Common myeloid progenitor, CD34-positive (primary cell): ENCODE measurements at regions not wholly inside any gene's neighbourhood (a gene's known extent, or its start where the extent isn't known, plus 50 kb on each side); places are given as distances from the start of the nearest gene placed in this dataset.

Source experiments
- CTCF ChIA-PET: fragments of 350-600 bp; sonication (Branson Sonifier 250); formaldehyde crosslinking; loops from one replicate; lab custom pipeline; 2021; ENCODE audit warnings: antibody characterized with exemption; lab: Charles Lee
- POLR2A ChIA-PET: fragments of 350-600 bp; sonication (Branson Sonifier 250); formaldehyde crosslinking; loops from one replicate; lab custom pipeline; 2021; ENCODE audit warnings: antibody characterized with exemption; lab: Charles Lee
- DNase-seq, 3 donors: peaks; one replicate each; pipeline versions ENCODE4 v3.0.0 to v3.0.0-alpha.2; 2013
- H3K27ac ChIP-seq, 2 experiments: 1 replicate in 1 of 2; 2 replicates in 1 of 2; pipeline ENCODE4 v1.7.0; 2013; ENCODE audit warnings: inconsistent platforms in 2 of 2, low read length in 2 of 2, mild to moderate bottlenecking in 2 of 2, low read depth in 1 of 2, moderate library complexity in 1 of 2; ENCODE audit not compliant: severe bottlenecking in 2 of 2, insufficient read depth in 1 of 2, poor library complexity in 1 of 2
- H3K27me3 ChIP-seq, 5 experiments: replicated peaks in 2 of 5; 1 replicate in 3 of 5; 2 replicates in 2 of 5; pipeline versions ENCODE4 v1.6.1 to v1.7.0; 2013; ENCODE audit warnings: low read length in 4 of 5, mild to moderate bottlenecking in 2 of 5, moderate library complexity in 2 of 5, inconsistent platforms in 1 of 5; ENCODE audit not compliant: insufficient read depth in 5 of 5, control insufficient read depth in 4 of 5
- H3K36me3 ChIP-seq, 4 experiments: 1 replicate in 2 of 4; 2 replicates in 2 of 4; pipeline versions ENCODE4 v1.6.1 to v1.7.0; 2013; ENCODE audit warnings: low read length in 3 of 4, control low read depth in 1 of 4, mild to moderate bottlenecking in 1 of 4; ENCODE audit not compliant: control insufficient read depth in 4 of 4, insufficient read depth in 4 of 4
- H3K4me1 ChIP-seq, 4 experiments: 1 replicate in 3 of 4; 2 replicates in 1 of 4; pipeline versions ENCODE4 v1.6.1 to v1.7.1; 2013; ENCODE audit warnings: low read length in 3 of 4, mild to moderate bottlenecking in 3 of 4, control low read depth in 1 of 4, inconsistent platforms in 1 of 4, moderate library complexity in 1 of 4; ENCODE audit not compliant: control insufficient read depth in 4 of 4, insufficient read depth in 4 of 4; ENCODE audit errors: control extremely low read depth in 1 of 4
- H3K4me3 ChIP-seq, 7 experiments: 1 replicate in 4 of 7; 2 replicates in 3 of 7; pipeline versions ENCODE4 v1.5.1 to v1.7.0; 2013; ENCODE audit warnings: mild to moderate bottlenecking in 7 of 7, low read length in 6 of 7, moderate library complexity in 6 of 7, inconsistent platforms in 2 of 7, low read depth in 2 of 7, control low read depth in 1 of 7; ENCODE audit not compliant: insufficient read depth in 4 of 7, control insufficient read depth in 1 of 7; ENCODE audit errors: extremely low read depth in 1 of 7
- H3K9me3 ChIP-seq, 5 experiments: 1 replicate in 4 of 5; 2 replicates in 1 of 5; pipeline versions ENCODE4 v1.6.1 to v1.7.1; 2013; ENCODE audit warnings: low read length in 4 of 5, mild to moderate bottlenecking in 2 of 5, inconsistent platforms in 1 of 5, low read depth in 1 of 5, moderate library complexity in 1 of 5; ENCODE audit not compliant: control insufficient read depth in 4 of 5, insufficient read depth in 2 of 5; ENCODE audit errors: control extremely low read depth in 1 of 5
- WGBS: methylation state at CpG from one replicate; pipeline ENCODE4 v1.1.5; 2013; ENCODE audit not compliant: insufficient coverage; 5-methylcytosine and 5-hydroxymethylcytosine counted together

- H3K4me3 ChIP-seq, result no peak overlapping the region
- H3K27ac ChIP-seq, result no peak overlapping the region
- peaks cover 0 to 2% (median 0%) of the 10 kb centered on the region in 5 experiments for H3K27me3 ChIP-seq
- no peaks in the 10 kb centered on the region for H3K36me3 ChIP-seq
- WGBS, result 44% methylated on average over 1 of the region's 1 CpG
- ChIA-PET CTCF (no interaction called here), POLR2A (no interaction called here)
- H3K9me3 ChIP-seq, result no peaks in the 10 kb centered on the region
- peaks cover 0 to 4% (median 0%) of the 10 kb centered on the region in 4 experiments for H3K4me1 ChIP-seq
- DNase-seq, result no peak
These were observed 339.9 kb upstream of the KIRREL3 start for GRCh38 chr11:127340438-127340837.

GRCh38 chr11:127339376-127339775 is 338.8 kb upstream of the KIRREL3 start:
- peaks cover 0 to 4% (median 0%) of the 10 kb centered on the region in 4 experiments for H3K4me1 ChIP-seq
- POLR2A ChIA-PET, result no interaction called here
- no peak overlapping the region for H3K4me3 ChIP-seq
- H3K9me3 ChIP-seq, result no peaks in the 10 kb centered on the region
- CTCF ChIA-PET, result no interaction called here
- DNase-seq, result no peak
- no peaks in the 10 kb centered on the region for H3K36me3 ChIP-seq
- H3K27ac ChIP-seq, result no peak overlapping the region
- 100% methylated on average over 1 of the region's 1 CpG for WGBS
- peaks cover 0 to 2% (median 0%) of the 10 kb centered on the region in 5 experiments for H3K27me3 ChIP-seq

- POLR2A ChIA-PET, result no interaction called here
- CTCF ChIA-PET, result no interaction called here
- no peak overlapping the region for H3K27ac ChIP-seq
- no peak overlapping the region for H3K4me3 ChIP-seq
- H3K9me3 ChIP-seq, result no peaks in the 10 kb centered on the region
- WGBS, result 100% methylated on average over 1 of the region's 6 CpGs
- H3K27me3 ChIP-seq, result peaks cover 0 to 2% (median 0%) of the 10 kb centered on the region in 5 experiments
- peaks cover 0 to 4% (median 0%) of the 10 kb centered on the region in 4 experiments for H3K4me1 ChIP-seq
- H3K36me3 ChIP-seq, result no peaks in the 10 kb centered on the region
- DNase-seq, result no peak
These were observed 338.1 kb upstream of the KIRREL3 start for GRCh38 chr11:127338380-127339259.

GRCh38 chr11:127334466-127334865 is 333.9 kb upstream of the KIRREL3 start:
- Histone ChIP-seq H3K4me3 (no peak overlapping the region), H3K9me3 (no peaks in the 10 kb centered on the region), H3K27ac (no peak overlapping the region), H3K36me3 (no peaks in the 10 kb centered on the region), H3K27me3 (no peaks in the 10 kb centered on the region), H3K4me1 (no peaks in the 10 kb centered on the region)
- POLR2A ChIA-PET, result no interaction called here
- no CpG with 5 or more reads among the region's 1 CpG for WGBS
- no peak for DNase-seq
- CTCF ChIA-PET, result no interaction called here

- no peaks in the 10 kb centered on the region for H3K9me3 ChIP-seq
- H3K27me3 ChIP-seq, result no peaks in the 10 kb centered on the region
- POLR2A ChIA-PET, result no interaction called here
- H3K4me3 ChIP-seq, result no peak overlapping the region
- H3K27ac ChIP-seq, result no peak overlapping the region
- DNase-seq, result no peak
- H3K4me1 ChIP-seq, result no peaks in the 10 kb centered on the region
- H3K36me3 ChIP-seq, result no peaks in the 10 kb centered on the region
- no CpG with 5 or more reads among the region's 2 CpGs for WGBS
- CTCF ChIA-PET, result no interaction called here
These were observed 332.3 kb upstream of the KIRREL3 start for GRCh38 chr11:127332896-127333295.

GRCh38 chr11:127330044-127330443 is 329.5 kb upstream of the KIRREL3 start:
- Histone ChIP-seq H3K27ac (no peak overlapping the region), H3K27me3 (no peaks in the 10 kb centered on the region), H3K36me3 (no peaks in the 10 kb centered on the region), H3K4me1 (no peaks in the 10 kb centered on the region), H3K4me3 (no peak overlapping the region), H3K9me3 (no peaks in the 10 kb centered on the region)
- no peak for DNase-seq
- CTCF ChIA-PET, result no interaction called here
- 100% methylated on average over 1 of the region's 3 CpGs for WGBS
- POLR2A ChIA-PET, result no interaction called here

- no peaks in the 10 kb centered on the region for H3K4me1 ChIP-seq
- no peak for DNase-seq
- ChIA-PET CTCF (no interaction called here), POLR2A (no interaction called here)
- 88% methylated on average over 2 of the region's 2 CpGs for WGBS
- H3K36me3 ChIP-seq, result no peaks in the 10 kb centered on the region
- H3K27me3 ChIP-seq, result peaks cover 0 to 7% (median 2%) of the 10 kb centered on the region in 5 experiments
- no peak overlapping the region for H3K27ac ChIP-seq
- no peaks in the 10 kb centered on the region for H3K9me3 ChIP-seq
- no peak overlapping the region for H3K4me3 ChIP-seq
These were observed 307.7 kb upstream of the KIRREL3 start for GRCh38 chr11:127308291-127308690.
